H1 (cell line): ENCODE measurements at regions not wholly inside any gene's neighbourhood (a gene's known extent, or its start where the extent isn't known, plus 50 kb on each side); places are given as distances from the start of the nearest gene placed in this dataset.

ENCODE experiments used
- BRCA1 ChIP-seq: IDR thresholded peaks from 2 replicates; pipeline ENCODE4 v1.6.1; 2012; ENCODE audit warnings: low read depth, low read length, improper control_type of control experiment
- CBX5 ChIP-seq: fragments of 300-800, 300-1000 bp; sonication (generic); IDR thresholded peaks from 2 replicates; pipeline ENCODE4 v1.7.1; 2016; ENCODE audit warnings: antibody characterized with exemption, low read length, low read depth
- EGR1 ChIP-seq: IDR thresholded peaks from 2 replicates; pipeline ENCODE4 v1.6.1; 2011; ENCODE audit warnings: low read depth, low read length, borderline replicate concordance
- POLR2AphosphoS5 ChIP-seq: IDR thresholded peaks from 2 replicates; pipeline ENCODE4 v1.6.1; 2011; ENCODE audit warnings: low read depth, low read length
- TBP ChIP-seq: IDR thresholded peaks from 2 replicates; pipeline ENCODE4 v1.6.1; 2011; ENCODE audit warnings: low read depth, low read length, improper control_type of control experiment

DNA sequence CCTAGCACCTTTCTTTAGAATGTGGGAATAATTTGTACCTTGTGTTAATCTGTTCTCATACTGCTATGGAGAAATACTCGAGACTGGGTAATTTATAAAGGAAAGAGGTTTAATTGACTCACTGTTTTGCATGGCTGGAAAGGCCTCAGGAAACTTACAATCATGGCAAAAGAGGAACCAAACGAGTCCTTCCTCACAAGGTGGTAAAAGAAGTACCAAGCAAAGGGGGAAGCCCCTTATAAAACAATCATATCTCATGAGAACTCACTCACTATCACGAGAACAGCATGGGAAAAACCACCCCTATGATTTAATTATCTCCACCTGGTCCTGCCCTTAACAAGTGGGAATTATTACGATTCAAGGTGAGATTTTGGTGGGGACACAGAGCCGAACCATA, 127.1 kb upstream of the ANO3 start (continued):
- TF ChIP-seq POLR2AphosphoS5 = no peak
- TF ChIP-seq BRCA1 = no peak
- no peak for TF ChIP-seq TBP
- no peak for TF ChIP-seq EGR1
- TF ChIP-seq CBX5 = no peak
